ENCODE measurements at regions not wholly inside any gene's neighbourhood (a gene's known extent, or its start where the extent isn't known, plus 50 kb on each side); places are given as distances from the start of the nearest gene placed in this dataset.

DNA sequence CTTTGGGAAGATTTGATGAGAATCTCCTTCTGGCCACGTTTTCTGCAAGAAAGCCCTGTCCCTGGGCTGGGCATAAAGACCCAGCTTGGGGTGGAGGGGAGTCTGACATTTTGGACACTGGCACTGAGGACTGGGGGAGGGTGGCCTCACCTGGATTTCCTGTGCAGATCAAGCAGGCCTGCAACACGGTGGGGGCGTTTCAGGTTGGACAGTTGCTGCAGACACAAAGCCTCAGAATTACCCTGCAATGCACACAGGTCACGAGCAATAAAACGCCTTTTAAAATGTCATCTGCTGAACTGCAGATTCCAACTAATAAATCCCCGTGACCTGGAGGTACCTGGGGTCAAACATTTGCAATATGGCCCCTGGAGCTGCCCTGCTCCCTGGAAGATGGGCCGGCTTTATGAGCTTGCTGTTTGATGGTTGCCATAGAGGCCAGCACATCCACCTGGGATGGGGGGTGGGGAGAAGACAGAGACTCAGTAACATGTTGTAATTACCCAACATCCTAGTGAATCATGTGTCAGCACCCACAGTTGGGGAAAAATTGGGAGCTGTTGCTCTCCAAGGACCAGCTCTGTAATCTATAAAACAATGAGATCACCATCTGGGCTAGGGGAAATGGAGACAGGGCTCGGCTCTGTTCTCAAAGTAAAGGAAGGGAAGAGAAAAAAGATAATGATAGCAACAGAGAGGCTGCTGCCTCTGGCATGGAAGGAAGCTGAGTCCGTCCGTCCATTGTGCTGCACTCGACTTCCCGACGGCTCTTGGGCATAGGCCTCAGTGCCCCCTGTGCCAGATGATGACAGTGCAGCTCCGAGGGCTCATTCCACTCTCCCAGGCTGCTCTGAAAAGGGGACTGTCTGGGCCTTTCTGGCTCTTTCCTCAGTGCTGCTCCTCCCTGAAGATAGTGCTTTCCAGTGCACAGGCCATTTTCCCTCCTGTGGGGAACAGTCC is 340.3 kb downstream of the CYRIA start:
- Histone ChIP-seq H4K20me1 (ENCODE audit: insufficient read depth) (no peaks in the 10 kb centered on the region), H3K9ac (no peak overlapping the region), H3K4me2 (no peak overlapping the region), H3K27ac (ENCODE audit: low read depth in 2 of 2, low read length in 1 of 2) (peak overlapping the region in 1 of 2 experiments; percentile 36; a peak in 2 of 4 replicates), H3K79me2 (ENCODE audit: insufficient read depth) (no peaks in the 10 kb centered on the region), H2AFZ (ENCODE audit: low read depth) (no peak overlapping the region), H3F3A (replicated peaks; ENCODE audit: insufficient read depth) (no peaks in the 10 kb centered on the region), H3K27me3 (ENCODE audit: insufficient read depth) (no peaks in the 10 kb centered on the region), H3K4me1 (ENCODE audit: control insufficient read depth in 1 of 2, insufficient read depth in 2 of 2, low read depth in 1 of 2, low read length in 1 of 2) (peaks cover 0 to 45% of the 10 kb centered on the region in 2 experiments; a peak in 2 of 4 replicates), H3K9me2 (no peaks in the 10 kb centered on the region), H3K9me3 (no peaks in the 10 kb centered on the region), H3K36me3 (replicated peaks in 1 of 2; ENCODE audit: control insufficient read depth in 1 of 2, insufficient read depth in 2 of 2, low read length in 1 of 2) (no peaks in the 10 kb centered on the region), H3K4me3 (ENCODE audit: low read depth in 2 of 2, low read length in 1 of 2) (no peak overlapping the region)
- DNase-seq, result no peak
- 31% methylated on average over 14 of the region's 14 CpGs for WGBS (ENCODE audit: low lambda C conversion rate)
- POLR2A ChIA-PET, result interaction anchor here (0.6 to 1.0 kb wide), 2 partner anchors 343 to 674 kb away, joined by 3 read pairs; no protein-coding TSS in a partner anchor
- no peak for TF ChIP-seq FOXJ3 (CRISPR knock-in tag; IDR thresholded peaks at IDR 0.05)
- TF ChIP-seq FOSL2 (IDR thresholded peaks at IDR 0.05; ENCODE audit: borderline replicate concordance, low read depth), result no peak
- no peak for TF ChIP-seq GABPA (IDR thresholded peaks at IDR 0.05; ENCODE audit: low read depth)
- TF ChIP-seq MXI1 (IDR thresholded peaks at IDR 0.05; ENCODE audit: low read depth, low read length), result 0 out of 2 replicates have a peak, but pooled peaks have one; percentile 38
- no peak for TF ChIP-seq RXRA (IDR thresholded peaks at IDR 0.05; ENCODE audit: borderline replicate concordance, low read depth)
- TF ChIP-seq, protein P1, sequence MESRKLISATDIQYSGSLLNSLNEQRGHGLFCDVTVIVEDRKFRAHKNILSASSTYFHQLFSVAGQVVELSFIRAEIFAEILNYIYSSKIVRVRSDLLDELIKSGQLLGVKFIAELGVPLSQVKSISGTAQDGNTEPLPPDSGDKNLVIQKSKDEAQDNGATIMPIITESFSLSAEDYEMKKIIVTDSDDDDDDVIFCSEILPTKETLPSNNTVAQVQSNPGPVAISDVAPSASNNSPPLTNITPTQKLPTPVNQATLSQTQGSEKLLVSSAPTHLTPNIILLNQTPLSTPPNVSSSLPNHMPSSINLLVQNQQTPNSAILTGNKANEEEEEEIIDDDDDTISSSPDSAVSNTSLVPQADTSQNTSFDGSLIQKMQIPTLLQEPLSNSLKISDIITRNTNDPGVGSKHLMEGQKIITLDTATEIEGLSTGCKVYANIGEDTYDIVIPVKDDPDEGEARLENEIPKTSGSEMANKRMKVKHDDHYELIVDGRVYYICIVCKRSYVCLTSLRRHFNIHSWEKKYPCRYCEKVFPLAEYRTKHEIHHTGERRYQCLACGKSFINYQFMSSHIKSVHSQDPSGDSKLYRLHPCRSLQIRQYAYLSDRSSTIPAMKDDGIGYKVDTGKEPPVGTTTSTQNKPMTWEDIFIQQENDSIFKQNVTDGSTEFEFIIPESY (IDR thresholded peaks at IDR 0.05; ENCODE audit: borderline replicate concordance, low read depth), result no peak
- CTCF ChIA-PET, result interaction anchor here (0.6 to 9.7 kb wide), 14 partner anchors 8 to 523 kb away, joined by 3 to 83 read pairs (median 4); partner anchors contain the start of gene MYCN

DNA sequence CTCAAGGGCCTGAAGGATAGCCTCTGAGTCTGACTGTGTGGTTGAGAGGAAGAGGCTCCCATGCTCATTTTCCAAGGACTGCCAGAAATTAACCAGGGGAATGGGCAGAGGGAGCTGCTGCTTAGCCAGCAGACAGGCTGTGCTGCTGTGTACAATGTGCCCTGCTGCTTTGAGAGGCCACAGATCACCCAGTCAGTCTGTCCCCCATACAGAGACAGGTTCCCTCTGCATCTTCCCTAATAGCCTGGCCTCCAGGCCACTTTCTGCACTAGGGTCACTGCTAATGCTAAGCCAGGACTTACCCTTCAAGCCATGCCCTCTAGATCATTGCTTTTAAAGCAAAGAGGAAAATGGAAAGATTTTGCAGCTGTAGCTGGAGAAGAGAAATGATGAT is 341.1 kb downstream of the CYRIA start:
- peak; percentile 54 for DNase-seq
- Histone ChIP-seq H3K27me3 (ENCODE audit: insufficient read depth) (no peaks in the 10 kb centered on the region), H3K79me2 (ENCODE audit: insufficient read depth) (no peaks in the 10 kb centered on the region), H3K9me2 (no peaks in the 10 kb centered on the region), H3K27ac (ENCODE audit: low read depth in 2 of 2, low read length in 1 of 2) (peak overlapping the region in 1 of 2 experiments; percentile 36; a peak in 1 of 4 replicates), H3K4me3 (ENCODE audit: low read depth in 2 of 2, low read length in 1 of 2) (no peak overlapping the region), H3K4me2 (no peak overlapping the region), H3K9me3 (no peaks in the 10 kb centered on the region), H2AFZ (ENCODE audit: low read depth) (no peak overlapping the region), H3K4me1 (ENCODE audit: control insufficient read depth in 1 of 2, insufficient read depth in 2 of 2, low read depth in 1 of 2, low read length in 1 of 2) (peaks cover 0 to 50% of the 10 kb centered on the region in 2 experiments; a peak in 2 of 4 replicates), H3F3A (replicated peaks; ENCODE audit: insufficient read depth) (no peaks in the 10 kb centered on the region), H4K20me1 (ENCODE audit: insufficient read depth) (no peaks in the 10 kb centered on the region), H3K36me3 (replicated peaks in 1 of 2; ENCODE audit: control insufficient read depth in 1 of 2, insufficient read depth in 2 of 2, low read length in 1 of 2) (no peaks in the 10 kb centered on the region), H3K9ac (no peak overlapping the region)
- POLR2A ChIA-PET, result interaction anchor here (0.6 to 1.0 kb wide), 2 partner anchors 343 to 674 kb away, joined by 3 read pairs; no protein-coding TSS in a partner anchor
- CTCF ChIA-PET, result interaction anchor here (0.8 to 9.7 kb wide), 12 partner anchors 9 to 384 kb away, joined by 3 to 83 read pairs (median 4); partner anchors contain the start of gene MYCN
- TF ChIP-seq, protein P2, sequence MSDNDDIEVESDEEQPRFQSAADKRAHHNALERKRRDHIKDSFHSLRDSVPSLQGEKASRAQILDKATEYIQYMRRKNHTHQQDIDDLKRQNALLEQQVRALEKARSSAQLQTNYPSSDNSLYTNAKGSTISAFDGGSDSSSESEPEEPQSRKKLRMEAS (IDR thresholded peaks at IDR 0.05; ENCODE audit: low read depth), result no peak
- TF ChIP-seq EP300 (IDR thresholded peaks at IDR 0.05; ENCODE audit: borderline replicate concordance in 1 of 2, low read depth in 1 of 2, low read length in 1 of 2), result peak in 1 of 2 experiments; percentile 18; a peak in 1 of 4 replicates
- TF ChIP-seq GATA2 (CRISPR knock-in tag; IDR thresholded peaks at IDR 0.05), result 0 out of 2 replicates have a peak, but pooled peaks have one; percentile 15
- TF ChIP-seq, protein P3, sequence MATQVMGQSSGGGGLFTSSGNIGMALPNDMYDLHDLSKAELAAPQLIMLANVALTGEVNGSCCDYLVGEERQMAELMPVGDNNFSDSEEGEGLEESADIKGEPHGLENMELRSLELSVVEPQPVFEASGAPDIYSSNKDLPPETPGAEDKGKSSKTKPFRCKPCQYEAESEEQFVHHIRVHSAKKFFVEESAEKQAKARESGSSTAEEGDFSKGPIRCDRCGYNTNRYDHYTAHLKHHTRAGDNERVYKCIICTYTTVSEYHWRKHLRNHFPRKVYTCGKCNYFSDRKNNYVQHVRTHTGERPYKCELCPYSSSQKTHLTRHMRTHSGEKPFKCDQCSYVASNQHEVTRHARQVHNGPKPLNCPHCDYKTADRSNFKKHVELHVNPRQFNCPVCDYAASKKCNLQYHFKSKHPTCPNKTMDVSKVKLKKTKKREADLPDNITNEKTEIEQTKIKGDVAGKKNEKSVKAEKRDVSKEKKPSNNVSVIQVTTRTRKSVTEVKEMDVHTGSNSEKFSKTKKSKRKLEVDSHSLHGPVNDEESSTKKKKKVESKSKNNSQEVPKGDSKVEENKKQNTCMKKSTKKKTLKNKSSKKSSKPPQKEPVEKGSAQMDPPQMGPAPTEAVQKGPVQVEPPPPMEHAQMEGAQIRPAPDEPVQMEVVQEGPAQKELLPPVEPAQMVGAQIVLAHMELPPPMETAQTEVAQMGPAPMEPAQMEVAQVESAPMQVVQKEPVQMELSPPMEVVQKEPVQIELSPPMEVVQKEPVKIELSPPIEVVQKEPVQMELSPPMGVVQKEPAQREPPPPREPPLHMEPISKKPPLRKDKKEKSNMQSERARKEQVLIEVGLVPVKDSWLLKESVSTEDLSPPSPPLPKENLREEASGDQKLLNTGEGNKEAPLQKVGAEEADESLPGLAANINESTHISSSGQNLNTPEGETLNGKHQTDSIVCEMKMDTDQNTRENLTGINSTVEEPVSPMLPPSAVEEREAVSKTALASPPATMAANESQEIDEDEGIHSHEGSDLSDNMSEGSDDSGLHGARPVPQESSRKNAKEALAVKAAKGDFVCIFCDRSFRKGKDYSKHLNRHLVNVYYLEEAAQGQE (IDR thresholded peaks at IDR 0.05; ENCODE audit: low read depth, low read length), result no peak
- TF ChIP-seq RCOR1 (IDR thresholded peaks at IDR 0.05; ENCODE audit: low read length), result no peak
- no peak for TF ChIP-seq SMC3 (IDR thresholded peaks at IDR 0.05; ENCODE audit: low read depth, low read length)
- TF ChIP-seq FOSL2 (IDR thresholded peaks at IDR 0.05; ENCODE audit: borderline replicate concordance, low read depth), result no peak
